ENCODE measurements at regions not wholly inside any gene's neighbourhood (a gene's known extent, or its start where the extent isn't known, plus 50 kb on each side); places are given as distances from the start of the nearest gene placed in this dataset.

DNA sequence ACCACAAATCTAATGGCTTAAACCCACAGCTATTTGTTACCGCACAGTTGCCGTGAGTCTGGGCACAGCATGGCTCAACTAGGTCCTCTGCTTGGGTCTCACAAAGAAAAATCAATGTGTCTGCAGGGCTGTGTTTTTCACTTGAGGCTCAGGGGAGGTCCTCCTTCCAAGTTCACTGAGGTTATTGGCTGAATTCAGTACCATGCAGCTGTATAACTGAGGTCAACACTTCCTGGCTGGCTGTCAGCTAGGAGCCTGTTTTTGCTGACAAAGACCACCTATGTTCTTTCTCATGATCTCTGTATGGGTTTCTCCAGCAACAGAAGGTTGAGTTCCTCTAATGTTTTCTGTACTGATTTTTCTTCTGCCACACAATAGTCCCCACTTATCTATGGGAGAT lies 736.7 kb upstream of the PRKX start:
- Histone ChIP-seq H3K9me2 (ENCODE audit: insufficient read depth, low read length) (no peaks in the 10 kb centered on the region), H3K27ac (ENCODE audit: low read length) (no peak overlapping the region), H2AFZ (ENCODE audit: low read depth, low read length) (no peak overlapping the region), H3K4me2 (ENCODE audit: low read length) (no peak overlapping the region), H3K9me3 (ENCODE audit: low read length) (no peaks in the 10 kb centered on the region), H3K79me2 (replicated peaks; ENCODE audit: insufficient read depth, low read length) (no peaks in the 10 kb centered on the region), H3K4me3 (ENCODE audit: low read length) (no peak overlapping the region), H3K36me3 (ENCODE audit: insufficient read depth, low read length) (no peaks in the 10 kb centered on the region), H3K9ac (ENCODE audit: low read length) (no peak overlapping the region), H3F3A (ENCODE audit: insufficient read depth, low read length, poor library complexity, severe bottlenecking) (no peaks in the 10 kb centered on the region), H3K27me3 (ENCODE audit: insufficient read depth, low read depth, low read length) (no peaks in the 10 kb centered on the region), H4K20me1 (ENCODE audit: insufficient read depth) (no peaks in the 10 kb centered on the region)
- TF ChIP-seq, protein P1, sequence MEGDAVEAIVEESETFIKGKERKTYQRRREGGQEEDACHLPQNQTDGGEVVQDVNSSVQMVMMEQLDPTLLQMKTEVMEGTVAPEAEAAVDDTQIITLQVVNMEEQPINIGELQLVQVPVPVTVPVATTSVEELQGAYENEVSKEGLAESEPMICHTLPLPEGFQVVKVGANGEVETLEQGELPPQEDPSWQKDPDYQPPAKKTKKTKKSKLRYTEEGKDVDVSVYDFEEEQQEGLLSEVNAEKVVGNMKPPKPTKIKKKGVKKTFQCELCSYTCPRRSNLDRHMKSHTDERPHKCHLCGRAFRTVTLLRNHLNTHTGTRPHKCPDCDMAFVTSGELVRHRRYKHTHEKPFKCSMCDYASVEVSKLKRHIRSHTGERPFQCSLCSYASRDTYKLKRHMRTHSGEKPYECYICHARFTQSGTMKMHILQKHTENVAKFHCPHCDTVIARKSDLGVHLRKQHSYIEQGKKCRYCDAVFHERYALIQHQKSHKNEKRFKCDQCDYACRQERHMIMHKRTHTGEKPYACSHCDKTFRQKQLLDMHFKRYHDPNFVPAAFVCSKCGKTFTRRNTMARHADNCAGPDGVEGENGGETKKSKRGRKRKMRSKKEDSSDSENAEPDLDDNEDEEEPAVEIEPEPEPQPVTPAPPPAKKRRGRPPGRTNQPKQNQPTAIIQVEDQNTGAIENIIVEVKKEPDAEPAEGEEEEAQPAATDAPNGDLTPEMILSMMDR (IDR thresholded peaks at IDR 0.05; ENCODE audit: poor library complexity, severe bottlenecking), result no peak

DNA sequence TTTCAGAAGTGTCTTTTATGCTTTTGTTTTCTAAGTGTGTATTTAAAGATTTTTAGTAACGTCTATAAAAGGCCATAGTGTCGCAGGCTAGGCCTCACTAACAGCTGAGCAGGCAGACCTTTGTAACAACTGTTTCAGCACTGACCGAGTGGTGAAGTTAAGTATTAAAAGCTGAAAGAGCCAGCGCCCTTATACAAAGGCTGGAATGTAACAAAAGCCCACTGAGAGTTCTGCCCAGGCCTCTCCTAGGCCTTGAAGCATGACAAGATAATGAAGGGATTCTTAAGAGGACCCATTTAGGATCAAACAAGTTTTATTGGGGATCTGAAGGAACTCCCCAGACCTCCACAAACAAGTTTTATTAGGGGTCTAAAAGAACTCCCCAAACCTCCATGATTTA lies 722.5 kb upstream of the PRKX start:
- H3K27me3 ChIP-seq (ENCODE audit: insufficient read depth, low read depth, low read length), result no peaks in the 10 kb centered on the region
- H3K9me3 ChIP-seq (ENCODE audit: low read length), result no peaks in the 10 kb centered on the region
- no peaks in the 10 kb centered on the region for H3F3A ChIP-seq (ENCODE audit: insufficient read depth, low read length, poor library complexity, severe bottlenecking)
- no peak overlapping the region for H2AFZ ChIP-seq (ENCODE audit: low read depth, low read length)
- no peaks in the 10 kb centered on the region for H3K9me2 ChIP-seq (ENCODE audit: insufficient read depth, low read length)
- H3K4me2 ChIP-seq (ENCODE audit: low read length), result no peak overlapping the region
- H3K4me3 ChIP-seq (ENCODE audit: low read length), result no peak overlapping the region
- TF ChIP-seq, protein P1 (IDR thresholded peaks at IDR 0.05; ENCODE audit: poor library complexity, severe bottlenecking), result no peak
- TF ChIP-seq EZH2 (IDR thresholded peaks at IDR 0.05; ENCODE audit: borderline replicate concordance, insufficient read depth, low read length, poor library complexity, severe bottlenecking) (no peak), SMC3 (conservative IDR thresholded peaks at IDR 0.05; ENCODE audit: poor library complexity) (no peak), REST (IDR thresholded peaks at IDR 0.05; ENCODE audit: borderline replicate concordance) (no peak), EP300 (conservative IDR thresholded peaks at IDR 0.05; ENCODE audit: poor library complexity, severe bottlenecking) (no peak), MXI1 (conservative IDR thresholded peaks at IDR 0.05; ENCODE audit: poor library complexity, severe bottlenecking) (no peak), TAF1 (IDR thresholded peaks at IDR 0.05; ENCODE audit: low read depth) (no peak)
- H3K36me3 ChIP-seq (ENCODE audit: insufficient read depth, low read length), result no peaks in the 10 kb centered on the region
- H4K20me1 ChIP-seq (ENCODE audit: insufficient read depth), result no peaks in the 10 kb centered on the region
- H3K27ac ChIP-seq (ENCODE audit: low read length), result no peak overlapping the region
- no peaks in the 10 kb centered on the region for H3K79me2 ChIP-seq (replicated peaks; ENCODE audit: insufficient read depth, low read length)
- H3K9ac ChIP-seq (ENCODE audit: low read length), result no peak overlapping the region

Data from neural cell (in vitro differentiated cells).